A673 (cell line): ENCODE measurements at regions not wholly inside any gene's neighbourhood (a gene's known extent, or its start where the extent isn't known, plus 50 kb on each side); places are given as distances from the start of the nearest gene placed in this dataset.
A peak's percentile ranks its signal among the peaks of the same experiment; 100 is the strongest.

Source experiments
- BruUV-seq: library from RNA; stranded (reverse); fragments of 400-500 nt; replicated peaks from 2 replicates; lab custom pipeline; 2021; lab: Mats Ljungman, UMichigan
- CTCF ChIA-PET: fragments of 300-600 bp; sonication (Branson Sonifier 250); formaldehyde crosslinking; loops from one replicate; lab custom pipeline; 2022; ENCODE audit warnings: antibody characterized with exemption; lab: Charles Lee
- POLR2A ChIA-PET: fragments of 300-600 bp; sonication (Branson Sonifier 250); formaldehyde crosslinking; loops from one replicate; lab custom pipeline; 2022; ENCODE audit warnings: antibody characterized with exemption; ENCODE audit not compliant: low non-redundant PET; lab: Charles Lee
- DNase-seq: peaks from one replicate; pipeline ENCODE4 v3.0.0-alpha.2; 2015; ENCODE audit warnings: low spot score
- H3K27ac ChIP-seq: fragments of 200-600 bp; sonication (generic); 2 replicates; pipeline ENCODE4 v1.5.1; 2016; ENCODE audit warnings: mixed run types, low read depth, mild to moderate bottlenecking, mixed read lengths, antibody characterized with exemption, low read length; ENCODE audit not compliant: poor library complexity, severe bottlenecking
- H3K27me3 ChIP-seq: fragments of 200-600 bp; sonication (generic); replicated peaks from 2 replicates; pipeline ENCODE4 v1.6.1; 2017; ENCODE audit warnings: mixed run types, low read depth, mild to moderate bottlenecking, mixed read lengths, antibody characterized with exemption, low read length; ENCODE audit not compliant: insufficient read depth, poor library complexity
- H3K36me3 ChIP-seq: fragments of 200-600 bp; sonication (generic); 2 replicates; pipeline ENCODE4 v1.6.1; 2016; ENCODE audit warnings: mixed run types, mild to moderate bottlenecking, mixed read lengths, antibody characterized with exemption, low read length; ENCODE audit not compliant: insufficient read depth, poor library complexity, severe bottlenecking
- H3K4me1 ChIP-seq: fragments of 200-600 bp; sonication (generic); 2 replicates; pipeline ENCODE4 v1.6.1; 2017; ENCODE audit warnings: mixed run types, mild to moderate bottlenecking, mixed read lengths, antibody characterized with exemption, low read length; ENCODE audit not compliant: insufficient read depth, poor library complexity, severe bottlenecking
- H3K4me3 ChIP-seq: fragments of 200-600 bp; sonication (generic); 2 replicates; pipeline ENCODE4 v1.5.1; 2016; ENCODE audit warnings: low read depth, mixed run types, mild to moderate bottlenecking, mixed read lengths, low read length; ENCODE audit not compliant: poor library complexity, severe bottlenecking
- H3K9me3 ChIP-seq: fragments of 200-600 bp; sonication (generic); 2 replicates; pipeline ENCODE4 v1.6.1; 2016; ENCODE audit warnings: mixed run types, low read depth, mild to moderate bottlenecking, mixed read lengths, antibody characterized with exemption, low read length; ENCODE audit not compliant: poor library complexity, severe bottlenecking
- EZH2 ChIP-seq: fragments of 200-600 bp; sonication (generic); IDR thresholded peaks from 2 replicates; pipeline ENCODE4 v1.6.1; 2017; ENCODE audit warnings: borderline replicate concordance, low read depth, mild to moderate bottlenecking, mixed read lengths, antibody characterized with exemption, low read length; ENCODE audit not compliant: poor library complexity, severe bottlenecking
- intact Hi-C: fragments of 100-400 bp; cut with micrococcal nuclease; formaldehyde crosslinking; loops from one replicate; pipeline ENCODE4 v1.10.0; 2022; ENCODE audit not compliant: unreplicated experiment
- TF ChIP-seq, protein P1 (sequence below): fragments of 300-800, 200-600 bp; sonication (generic); conservative IDR thresholded peaks from 2 replicates; pipeline ENCODE4 v1.5.1; 2017; ENCODE audit warnings: low read depth, mild to moderate bottlenecking, antibody characterized with exemption, low read length, moderate library complexity, mixed read lengths

DNA sequence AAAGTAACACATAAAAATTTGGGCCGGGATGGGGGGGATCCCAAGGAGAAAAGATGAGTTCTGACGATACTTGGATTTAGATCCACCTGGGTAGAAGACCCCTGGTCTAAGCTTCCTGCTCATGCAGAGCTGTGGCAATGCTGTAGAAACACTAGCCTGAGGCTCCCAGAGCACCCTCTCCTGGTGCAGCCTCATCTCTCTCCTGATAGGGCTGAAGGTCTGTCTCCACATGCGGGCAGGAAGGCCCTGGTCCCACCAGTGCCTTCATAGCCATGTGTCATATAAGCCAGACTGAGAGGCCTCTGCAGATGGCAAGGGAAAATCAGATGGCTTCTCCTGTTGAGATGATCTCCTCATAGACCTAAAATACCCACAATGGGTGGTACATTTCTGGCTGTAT, 518.0 kb upstream of the ZFHX3 start:
- ChIA-PET POLR2A (interaction anchor here (0.6 kb wide), 1 partner anchor 732 kb away, joined by 6 read pairs; no protein-coding TSS in a partner anchor), CTCF (no interaction called here)
- H3K36me3 ChIP-seq: no peaks in the 10 kb centered on the region
- no peak for DNase-seq
- BruUV-seq: no TSS peak
- no peak overlapping the region for H3K4me3 ChIP-seq
- TF ChIP-seq EZH2: no peak
- TF ChIP-seq, protein P1, sequence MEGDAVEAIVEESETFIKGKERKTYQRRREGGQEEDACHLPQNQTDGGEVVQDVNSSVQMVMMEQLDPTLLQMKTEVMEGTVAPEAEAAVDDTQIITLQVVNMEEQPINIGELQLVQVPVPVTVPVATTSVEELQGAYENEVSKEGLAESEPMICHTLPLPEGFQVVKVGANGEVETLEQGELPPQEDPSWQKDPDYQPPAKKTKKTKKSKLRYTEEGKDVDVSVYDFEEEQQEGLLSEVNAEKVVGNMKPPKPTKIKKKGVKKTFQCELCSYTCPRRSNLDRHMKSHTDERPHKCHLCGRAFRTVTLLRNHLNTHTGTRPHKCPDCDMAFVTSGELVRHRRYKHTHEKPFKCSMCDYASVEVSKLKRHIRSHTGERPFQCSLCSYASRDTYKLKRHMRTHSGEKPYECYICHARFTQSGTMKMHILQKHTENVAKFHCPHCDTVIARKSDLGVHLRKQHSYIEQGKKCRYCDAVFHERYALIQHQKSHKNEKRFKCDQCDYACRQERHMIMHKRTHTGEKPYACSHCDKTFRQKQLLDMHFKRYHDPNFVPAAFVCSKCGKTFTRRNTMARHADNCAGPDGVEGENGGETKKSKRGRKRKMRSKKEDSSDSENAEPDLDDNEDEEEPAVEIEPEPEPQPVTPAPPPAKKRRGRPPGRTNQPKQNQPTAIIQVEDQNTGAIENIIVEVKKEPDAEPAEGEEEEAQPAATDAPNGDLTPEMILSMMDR: no peak
- intact Hi-C loops: loop anchor here (1.0 to 10.0 kb wide), 5 partner anchors 312 to 711 kb away; no protein-coding TSS in a partner anchor
- H3K27ac ChIP-seq: no peak overlapping the region
- H3K4me1 ChIP-seq: no peaks in the 10 kb centered on the region
- peaks cover 62% of the 10 kb centered on the region for H3K27me3 ChIP-seq
- no peaks in the 10 kb centered on the region for H3K9me3 ChIP-seq

DNA sequence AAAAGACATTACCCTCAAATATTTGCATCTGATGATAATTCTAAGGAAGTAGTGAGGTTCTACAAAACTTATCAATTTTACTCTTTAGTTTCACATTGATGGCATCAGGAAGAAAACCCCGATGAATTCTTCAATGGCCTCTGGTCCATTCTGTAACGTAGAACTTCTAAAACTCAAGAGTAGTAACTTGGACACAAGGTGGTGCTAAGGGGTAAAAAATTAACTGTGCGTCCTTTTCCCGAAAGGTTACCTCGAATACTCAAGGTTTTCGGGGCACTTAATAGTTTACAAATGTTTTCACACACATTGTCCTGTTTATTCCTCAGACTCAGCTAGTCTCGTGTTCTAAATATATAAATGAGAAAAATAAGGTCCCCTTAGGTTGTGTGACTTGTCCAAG, 517.3 kb upstream of the ZFHX3 start:
- Histone ChIP-seq H3K4me3 (no peak overlapping the region), H3K9me3 (no peaks in the 10 kb centered on the region)
- BruUV-seq: no TSS peak

DNA sequence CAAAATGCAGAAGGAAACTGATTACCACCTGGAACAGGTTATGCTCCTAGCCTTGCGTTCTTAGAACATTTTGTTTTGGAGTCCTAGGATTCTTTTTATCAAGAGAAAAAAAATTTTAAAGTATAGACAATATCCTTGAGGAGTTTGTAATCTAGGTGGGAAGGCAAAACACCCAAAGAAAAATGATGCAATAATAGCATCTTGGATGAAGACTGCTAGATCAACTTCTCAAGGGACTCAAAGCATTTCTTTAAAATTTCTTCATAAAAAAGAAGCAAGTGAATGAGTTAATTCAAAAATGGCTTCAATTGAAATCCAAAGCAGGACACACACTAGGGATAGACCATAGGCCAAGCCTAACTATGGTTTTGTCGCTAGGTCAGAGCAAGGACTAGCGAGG, 515.8 kb upstream of the ZFHX3 start:
- POLR2A ChIA-PET: no interaction called here
- peaks cover 40% of the 10 kb centered on the region for H3K27me3 ChIP-seq
- DNase-seq: no peak
- TF ChIP-seq, protein P1: no peak
- no peak for TF ChIP-seq EZH2
- no peaks in the 10 kb centered on the region for H3K9me3 ChIP-seq
- CTCF ChIA-PET: no interaction called here
- intact Hi-C loops: loop anchor here (10.0 kb wide), 1 partner anchor 661 kb away; no protein-coding TSS in a partner anchor
- no peaks in the 10 kb centered on the region for H3K4me1 ChIP-seq
- no peak overlapping the region for H3K4me3 ChIP-seq
- H3K36me3 ChIP-seq: no peaks in the 10 kb centered on the region
- BruUV-seq: no TSS peak
- no peak overlapping the region for H3K27ac ChIP-seq

More for the DNA sequence above, 517.3 kb upstream of the ZFHX3 start:
- ChIA-PET CTCF (interaction anchor here (0.7 kb wide), 1 partner anchor 662 kb away, joined by 3 read pairs; no protein-coding TSS in a partner anchor), POLR2A (no interaction called here)
- Histone ChIP-seq H3K27ac (no peak overlapping the region), H3K4me1 (no peaks in the 10 kb centered on the region), H3K27me3 (peaks cover 56% of the 10 kb centered on the region), H3K36me3 (no peaks in the 10 kb centered on the region)
- intact Hi-C loops: loop anchor here (1.0 to 10.0 kb wide), 5 partner anchors 313 to 712 kb away; no protein-coding TSS in a partner anchor
- peak; percentile 49 for DNase-seq
- TF ChIP-seq, protein P1: peak; percentile 49
- no peak for TF ChIP-seq EZH2
